GM19238 (cell line): ENCODE measurements at regions not wholly inside any gene's neighbourhood (a gene's known extent, or its start where the extent isn't known, plus 50 kb on each side); places are given as distances from the start of the nearest gene placed in this dataset.

Source experiments
- DNase-seq: peaks from one replicate; pipeline ENCODE4 v3.0.0; 2011; ENCODE audit warnings: low spot score; ENCODE audit not compliant: insufficient read length

- DNase-seq, result no peak
Measured at GRCh38 chr15:67892559-67893377, 52.9 kb upstream of the RNU6-1 start.

GRCh38 chr15:67895237-67895636, 55.4 kb upstream of the RNU6-1 start:
- no peak for DNase-seq

- no peak for DNase-seq
Measured at GRCh38 chr15:67897646-67898339, 57.9 kb upstream of the RNU6-1 start.

- no peak for DNase-seq
Measured at GRCh38 chr15:67899596-67900283, 59.9 kb upstream of the RNU6-1 start.

GRCh38 chr15:67900621-67901147, 60.8 kb upstream of the RNU6-1 start:
- no peak for DNase-seq

GRCh38 chr15:67901922-67902321, 62.1 kb upstream of the RNU6-1 start:
- DNase-seq, result no peak

- DNase-seq, result no peak
Measured at GRCh38 chr15:67902579-67903009, 62.7 kb upstream of the RNU6-1 start.

GRCh38 chr15:67903708-67904107, 63.9 kb upstream of the RNU6-1 start:
- no peak for DNase-seq

- DNase-seq, result no peak
Measured at GRCh38 chr15:67905628-67906027, 65.8 kb upstream of the RNU6-1 start.

- no peak for DNase-seq
Measured at GRCh38 chr15:67906382-67906781, 66.5 kb upstream of the RNU6-1 start.

- no peak for DNase-seq
Measured at GRCh38 chr15:67907184-67907723, 67.4 kb upstream of the RNU6-1 start.

GRCh38 chr15:67908756-67909155, 68.9 kb upstream of the RNU6-1 start:
- DNase-seq, result no peak

- DNase-seq, result no peak
Measured at GRCh38 chr15:67911727-67912126, 71.9 kb upstream of the RNU6-1 start.

- DNase-seq, result no peak
Measured at GRCh38 chr15:67914028-67914427, 74.2 kb upstream of the RNU6-1 start.

- DNase-seq, result no peak
Measured at GRCh38 chr15:67914537-67915460, 75.0 kb upstream of the RNU6-1 start.

- DNase-seq, result no peak
Measured at GRCh38 chr15:67915461-67916374, 75.9 kb upstream of the RNU6-1 start.

GRCh38 chr15:67916565-67916964, 76.7 kb upstream of the RNU6-1 start:
- no peak for DNase-seq

GRCh38 chr15:67917037-67917436, 77.2 kb upstream of the RNU6-1 start:
- no peak for DNase-seq

GRCh38 chr15:67917636-67918035, 77.8 kb upstream of the RNU6-1 start:
- DNase-seq, result no peak
